Brain microvascular endothelial cell (primary cell): ENCODE measurements at regions not wholly inside any gene's neighbourhood (a gene's known extent, or its start where the extent isn't known, plus 50 kb on each side); places are given as distances from the start of the nearest gene placed in this dataset.
A peak's percentile ranks its signal among the peaks of the same experiment; 100 is the strongest.

Experiments
- DNase-seq: peaks from one replicate; pipeline ENCODE4 v3.0.0-alpha.2; 2020
- H3K27ac ChIP-seq: fragments of 250-450 bp; sonication (Bioruptor Pico); 2 replicates; pipeline ENCODE4 v1.5.1; 2020; ENCODE audit warnings: mild to moderate bottlenecking, moderate library complexity
- H3K27me3 ChIP-seq: fragments of 250-450 bp; sonication (Bioruptor Pico); replicated peaks from 2 replicates; pipeline ENCODE4 v1.5.1; 2020; ENCODE audit warnings: mild to moderate bottlenecking
- H3K36me3 ChIP-seq: fragments of 250-450 bp; sonication (Bioruptor Pico); replicated peaks from 2 replicates; pipeline ENCODE4 v1.5.1; 2020; ENCODE audit warnings: mild to moderate bottlenecking
- H3K4me3 ChIP-seq: 2 replicates; pipeline ENCODE4 v1.5.1; 2011; ENCODE audit warnings: low read depth, mild to moderate bottlenecking, control low read depth, low read length, moderate library complexity
- in situ Hi-C: cut with HindIII; loops from 2 replicates; pipeline ENCODE4 v1.10.0; 2017; ENCODE audit warnings: low sequenced_read_pairs, low pct_ligation_motif_present
- TF ChIP-seq, protein P1 (sequence below): IDR thresholded peaks from 2 replicates; pipeline ENCODE4 v1.5.1; 2011; ENCODE audit warnings: low read depth, mild to moderate bottlenecking, moderate library complexity, low read length, control low read depth, inconsistent platforms; ENCODE audit errors: missing control alignments

DNA sequence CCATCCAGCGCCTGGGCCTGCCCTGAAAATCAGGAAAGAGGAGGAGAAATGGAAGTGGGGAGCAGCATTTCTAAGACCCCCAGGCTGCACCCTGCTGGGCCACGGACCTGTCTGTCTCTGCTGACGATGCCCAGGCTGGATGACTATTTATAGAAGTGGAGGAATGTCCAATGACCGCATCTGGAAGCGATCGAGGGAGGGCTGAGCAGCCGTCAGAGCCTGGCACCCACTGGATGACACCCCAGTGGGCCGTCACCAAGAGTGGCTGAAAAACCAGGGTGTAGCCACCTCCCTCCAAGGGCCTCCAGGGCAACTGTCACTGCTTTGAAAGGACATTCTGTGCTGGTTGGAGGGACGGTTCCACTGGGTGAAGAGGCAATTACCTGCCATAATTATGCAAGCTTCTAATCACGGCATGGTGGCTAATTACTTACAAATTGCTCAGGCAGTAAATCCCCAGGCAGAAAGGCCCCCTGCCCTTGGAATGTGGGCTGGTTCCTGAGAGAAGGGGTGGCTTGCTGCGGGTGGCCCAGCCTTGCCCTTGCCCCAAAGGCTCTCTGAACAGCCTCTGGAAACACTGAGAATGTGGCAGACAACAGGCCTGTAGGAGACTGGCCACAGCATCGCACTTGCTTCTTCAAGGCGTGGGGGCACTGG, 332.1 kb downstream of the C16orf95 start:
- no peak for DNase-seq
- TF ChIP-seq, protein P1, sequence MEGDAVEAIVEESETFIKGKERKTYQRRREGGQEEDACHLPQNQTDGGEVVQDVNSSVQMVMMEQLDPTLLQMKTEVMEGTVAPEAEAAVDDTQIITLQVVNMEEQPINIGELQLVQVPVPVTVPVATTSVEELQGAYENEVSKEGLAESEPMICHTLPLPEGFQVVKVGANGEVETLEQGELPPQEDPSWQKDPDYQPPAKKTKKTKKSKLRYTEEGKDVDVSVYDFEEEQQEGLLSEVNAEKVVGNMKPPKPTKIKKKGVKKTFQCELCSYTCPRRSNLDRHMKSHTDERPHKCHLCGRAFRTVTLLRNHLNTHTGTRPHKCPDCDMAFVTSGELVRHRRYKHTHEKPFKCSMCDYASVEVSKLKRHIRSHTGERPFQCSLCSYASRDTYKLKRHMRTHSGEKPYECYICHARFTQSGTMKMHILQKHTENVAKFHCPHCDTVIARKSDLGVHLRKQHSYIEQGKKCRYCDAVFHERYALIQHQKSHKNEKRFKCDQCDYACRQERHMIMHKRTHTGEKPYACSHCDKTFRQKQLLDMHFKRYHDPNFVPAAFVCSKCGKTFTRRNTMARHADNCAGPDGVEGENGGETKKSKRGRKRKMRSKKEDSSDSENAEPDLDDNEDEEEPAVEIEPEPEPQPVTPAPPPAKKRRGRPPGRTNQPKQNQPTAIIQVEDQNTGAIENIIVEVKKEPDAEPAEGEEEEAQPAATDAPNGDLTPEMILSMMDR = no peak
- in situ Hi-C loops = no loop called here

DNA sequence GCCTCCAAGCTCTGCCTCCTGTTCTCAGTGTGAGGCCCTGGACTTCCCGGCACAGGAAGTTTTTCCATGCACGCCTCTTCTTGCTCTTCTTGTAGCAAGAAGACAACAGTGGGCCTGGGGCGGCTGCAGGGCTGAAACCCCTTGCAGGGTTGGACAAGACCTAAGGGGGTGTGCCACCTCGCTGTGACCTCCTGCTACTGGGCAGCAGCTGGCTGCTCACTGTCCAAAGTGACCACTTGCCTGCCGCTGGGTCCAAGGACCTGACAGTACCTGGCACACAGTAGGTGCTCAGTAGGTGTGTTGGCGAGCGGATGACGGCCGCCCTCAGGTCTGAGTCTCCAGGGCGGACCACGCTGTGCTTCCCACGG, 331.6 kb downstream of the C16orf95 start:
- in situ Hi-C loops = no loop called here
- H3K36me3 ChIP-seq = no peaks in the 10 kb centered on the region
- H3K27me3 ChIP-seq = no peaks in the 10 kb centered on the region
- DNase-seq = no peak
- TF ChIP-seq, protein P1 = no peak
- no peak overlapping the region for H3K27ac ChIP-seq
- H3K4me3 ChIP-seq = no peak overlapping the region

More for the DNA sequence above, 332.1 kb downstream of the C16orf95 start:
- Histone ChIP-seq H3K36me3 (no peaks in the 10 kb centered on the region), H3K27ac (no peak overlapping the region), H3K27me3 (no peaks in the 10 kb centered on the region), H3K4me3 (no peak overlapping the region)

DNA sequence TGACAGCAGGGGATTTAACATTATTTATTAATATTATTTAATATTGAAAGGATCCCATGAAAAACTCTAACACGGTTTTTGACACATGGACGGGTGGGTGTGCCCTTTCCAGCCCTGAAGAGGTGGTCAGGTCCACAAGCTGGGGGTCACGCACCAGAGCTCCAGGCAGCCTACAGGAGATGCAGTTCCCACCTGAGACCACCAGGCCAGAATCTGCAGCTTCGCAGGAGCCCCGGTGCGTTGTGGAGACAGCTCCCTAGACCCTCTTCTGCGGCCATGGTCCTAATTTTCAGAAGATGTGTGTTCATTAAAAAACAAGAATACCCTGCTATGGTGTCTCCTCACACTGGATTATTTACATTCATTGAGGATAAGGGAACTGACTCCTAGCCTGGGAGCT, 331.1 kb downstream of the C16orf95 start:
- no peak for DNase-seq
- Histone ChIP-seq H3K27me3 (no peaks in the 10 kb centered on the region), H3K36me3 (no peaks in the 10 kb centered on the region), H3K4me3 (no peak overlapping the region), H3K27ac (no peak overlapping the region)
- in situ Hi-C loops = no loop called here
- TF ChIP-seq, protein P1 = peak; percentile 39

DNA sequence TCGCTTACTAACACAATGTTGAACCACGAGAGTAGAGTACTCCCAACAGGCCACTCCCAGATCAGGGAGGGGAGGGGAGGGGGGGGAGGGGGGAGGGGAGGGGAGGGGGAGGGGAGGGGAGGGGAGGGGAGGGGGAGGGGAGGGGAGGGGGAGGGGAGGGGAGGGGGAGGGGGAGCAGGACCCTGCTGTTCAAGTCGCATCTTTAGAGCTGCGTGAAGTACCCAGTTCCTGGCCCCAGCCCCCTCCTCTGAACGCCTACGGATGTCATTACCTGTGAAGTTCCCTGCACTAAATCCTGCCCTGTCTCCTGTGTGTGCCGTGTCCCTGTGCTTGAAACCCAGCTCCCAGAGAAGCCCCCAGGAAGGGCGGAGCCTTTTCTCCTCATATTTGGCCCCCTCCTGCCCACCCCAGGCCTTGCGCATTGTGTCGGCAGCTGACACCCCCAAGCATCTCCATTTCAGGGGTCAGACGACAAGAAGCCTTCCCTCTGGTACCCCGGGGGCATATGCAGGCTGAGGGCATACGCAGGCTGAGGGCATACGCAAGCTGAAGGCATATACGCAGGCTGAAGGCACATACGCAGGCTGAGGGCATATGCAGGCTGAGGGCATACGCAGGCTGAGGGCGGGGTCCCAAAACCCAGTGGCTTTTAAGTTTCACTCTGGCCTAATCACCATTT, 330.2 kb downstream of the C16orf95 start:
- TF ChIP-seq, protein P1 = no peak
- in situ Hi-C loops = no loop called here
- H3K4me3 ChIP-seq = no peak overlapping the region
- DNase-seq = no peak
- no peaks in the 10 kb centered on the region for H3K27me3 ChIP-seq
- no peaks in the 10 kb centered on the region for H3K36me3 ChIP-seq
- no peak overlapping the region for H3K27ac ChIP-seq

DNA sequence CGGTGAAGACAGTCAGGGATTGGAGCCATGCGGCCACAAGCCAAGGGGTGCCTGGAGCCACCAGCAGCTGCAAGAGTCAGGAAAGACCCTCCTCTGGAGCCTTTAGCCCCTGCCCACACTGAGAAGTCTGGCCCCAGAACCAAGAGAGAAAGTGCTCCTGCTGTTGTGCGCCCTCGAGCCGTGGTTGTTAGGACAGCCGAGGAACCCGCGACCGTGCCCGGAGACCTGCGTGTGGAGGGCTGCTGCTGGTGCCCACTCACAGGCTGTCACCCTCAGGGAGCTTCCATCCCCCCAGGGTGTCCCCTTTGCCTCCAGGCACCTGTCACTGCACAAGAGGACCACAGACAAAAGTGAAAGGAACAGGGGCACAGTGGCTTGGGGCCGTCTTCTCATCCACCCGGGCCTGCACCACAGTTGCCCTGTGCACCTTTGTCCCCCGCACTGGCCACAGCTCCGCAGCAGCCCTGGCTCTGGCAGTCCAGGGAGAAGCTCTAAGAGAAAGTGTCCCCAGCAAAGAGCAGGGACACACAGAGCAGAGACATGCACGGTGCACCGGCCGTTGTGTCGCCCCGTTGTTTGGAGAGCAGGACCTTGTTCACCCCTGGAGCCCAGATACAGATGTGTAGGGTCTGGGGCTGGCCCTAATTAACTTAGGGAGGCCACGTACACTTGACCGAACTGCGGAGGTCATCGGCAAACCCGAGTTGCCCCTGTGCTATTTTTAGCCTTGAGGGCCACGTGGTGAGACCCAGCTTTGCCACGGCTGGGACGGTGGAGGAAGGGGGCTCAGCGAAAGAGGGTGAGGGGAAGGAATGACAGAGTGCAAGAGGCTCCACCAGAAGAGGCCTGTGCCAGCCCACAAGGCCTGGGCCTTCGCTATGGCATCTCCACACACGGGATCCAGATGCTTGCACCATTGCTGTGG, 329.2 kb downstream of the C16orf95 start:
- Histone ChIP-seq H3K27ac (no peak overlapping the region), H3K36me3 (no peaks in the 10 kb centered on the region), H3K4me3 (no peak overlapping the region), H3K27me3 (no peaks in the 10 kb centered on the region)
- DNase-seq = no peak
- in situ Hi-C loops = no loop called here
- TF ChIP-seq, protein P1 = no peak
